ENCODE measurements at regions not wholly inside any gene's neighbourhood (a gene's known extent, or its start where the extent isn't known, plus 50 kb on each side); places are given as distances from the start of the nearest gene placed in this dataset.

- no peak overlapping the region; a peak in 1 of 7 replicates for H3K9ac ChIP-seq (replicated peaks in 1 of 4; ENCODE audit: extremely low read depth in 1 of 4, low read depth in 3 of 4, low read length in 3 of 4)
Measured at GRCh38 chr11:10401696-10402392, 53.2 kb upstream of the AMPD3 start.

More at GRCh38 chr11:10401696-10402392, 53.2 kb upstream of the AMPD3 start:
- H4K91ac ChIP-seq (replicated peaks; ENCODE audit: insufficient read length, low read length): no peak overlapping the region
- H3K18ac ChIP-seq (ENCODE audit: extremely low read depth, low read length): no peak overlapping the region
- no peak overlapping the region for H2BK20ac ChIP-seq (ENCODE audit: low read length)
- no peak overlapping the region for H3K56ac ChIP-seq (replicated peaks; ENCODE audit: insufficient read length, low read depth, low read length)
- H3K79me2 ChIP-seq (ENCODE audit: control insufficient read depth in 1 of 2, insufficient read depth in 2 of 2, low read length in 2 of 2): no peaks in the 10 kb centered on the region
- H4K20me1 ChIP-seq (replicated peaks in 1 of 2; ENCODE audit: control insufficient read depth in 1 of 2, insufficient read depth in 2 of 2, low read length in 2 of 2): no peaks in the 10 kb centered on the region
- H2AFZ ChIP-seq (ENCODE audit: low read length): no peak overlapping the region
- no peak overlapping the region for H2BK15ac ChIP-seq (ENCODE audit: low read length)
- no peak overlapping the region for H3K4me3 ChIP-seq (ENCODE audit: extremely low read depth in 1 of 4, insufficient read depth in 2 of 4, low read depth in 3 of 4, low read length in 4 of 4)
- no peaks in the 10 kb centered on the region for H3K36me3 ChIP-seq (ENCODE audit: control insufficient read depth in 2 of 4, insufficient read depth in 4 of 4, low read length in 3 of 4)
- H3K4me2 ChIP-seq (ENCODE audit: insufficient read depth in 1 of 2, low read depth in 2 of 2, low read length in 2 of 2): no peak overlapping the region
- no peak overlapping the region for H2AK5ac ChIP-seq (ENCODE audit: low read depth, low read length)
- H3K14ac ChIP-seq (ENCODE audit: insufficient read length): no peak overlapping the region
- no peaks in the 10 kb centered on the region; a peak in 1 of 7 replicates for H3K27me3 ChIP-seq (replicated peaks in 1 of 4; ENCODE audit: control insufficient read depth in 3 of 4, extremely low read depth in 1 of 4, insufficient read depth in 3 of 4, low read length in 3 of 4)
- H2BK5ac ChIP-seq (ENCODE audit: low read depth, low read length): no peak overlapping the region
- H3K23ac ChIP-seq (ENCODE audit: insufficient read length): no peak overlapping the region
- TF ChIP-seq RFX5 (IDR thresholded peaks at IDR 0.05; ENCODE audit: borderline replicate concordance, low read depth, low read length) (no peak), ZNF274 (IDR thresholded peaks at IDR 0.05; ENCODE audit: borderline replicate concordance, extremely low read depth, low read length) (no peak), POLR2AphosphoS5 (IDR thresholded peaks at IDR 0.05; ENCODE audit: low read depth, low read length) (no peak), BACH1 (IDR thresholded peaks at IDR 0.05; ENCODE audit: low read length) (no peak), EZH2 (IDR thresholded peaks at IDR 0.05; ENCODE audit: low read depth, low read length, severe bottlenecking) (no peak), CHD1 (IDR thresholded peaks at IDR 0.05; ENCODE audit: low read depth, low read length) (no peak)
- FAIRE-seq: no peak
- H3K9me3 ChIP-seq (ENCODE audit: insufficient read depth in 2 of 2, low read depth in 1 of 2, low read length in 1 of 2): no peaks in the 10 kb centered on the region
- H3K27ac ChIP-seq (ENCODE audit: low read depth, low read length): no peak overlapping the region
- H3K23me2 ChIP-seq (ENCODE audit: low read depth, low read length): no peaks in the 10 kb centered on the region
- no peaks in the 10 kb centered on the region for H3K4me1 ChIP-seq (replicated peaks in 1 of 4; ENCODE audit: control insufficient read depth in 3 of 4, insufficient read depth in 4 of 4, low read length in 3 of 4)
- no peak overlapping the region for H3K4ac ChIP-seq (replicated peaks; ENCODE audit: insufficient read length, low read depth, low read length)
- H4K5ac ChIP-seq (ENCODE audit: insufficient read length, low read depth, low read length): no peak overlapping the region
- 93% methylated on average over 4 of the region's 4 CpGs; no CpG with 5 or more reads in 1 of the 2 experiments for WGBS, 2 experiments (ENCODE audit: extremely low coverage in 1 of 2, insufficient coverage in 1 of 2, insufficient read length in 1 of 2, insufficient replicate concordance in 2 of 2, low coverage in 1 of 2, low lambda C conversion rate in 2 of 2, missing lambda C conversion rate in 1 of 2)
- H2BK120ac ChIP-seq (replicated peaks; ENCODE audit: low read depth, low read length): no peak overlapping the region
- DNase-seq (ENCODE audit: low read depth in 1 of 2, low spot score in 2 of 2): no peak
- ChIA-PET POLR2A (ENCODE audit: partially characterized antibody) (interaction anchor here (1.7 kb wide), 1 partner anchor 12 kb away, joined by 3 read pairs; no protein-coding TSS in a partner anchor), CTCF (ENCODE audit: partially characterized antibody) (interaction anchor here (0.6 to 4.4 kb wide), 17 partner anchors 8 to 1946 kb away, joined by 3 to 17 read pairs (median 4); partner anchors contain the start of gene RNF141)
- no peaks in the 10 kb centered on the region for H3K79me1 ChIP-seq (ENCODE audit: low read depth, low read length)
- H2BK12ac ChIP-seq (ENCODE audit: low read depth, low read length): no peak overlapping the region
- peak overlapping the region; percentile 59; the same call in 1 of the 2 replicates for H4K8ac ChIP-seq (ENCODE audit: extremely low read depth, insufficient read depth, low read length)
